ENCODE measurements at regions not wholly inside any gene's neighbourhood (a gene's known extent, or its start where the extent isn't known, plus 50 kb on each side); places are given as distances from the start of the nearest gene placed in this dataset.
"Not testable (repeated sequence)": the region's sequence is repeated elsewhere in the genome, so short reads cannot be mapped to it uniquely, and the experiment has no call there.

- no peak for DNase-seq
Observed at GRCh38 chrX:114077773-114078172, 506.1 kb upstream of the HTR2C start.

DNA sequence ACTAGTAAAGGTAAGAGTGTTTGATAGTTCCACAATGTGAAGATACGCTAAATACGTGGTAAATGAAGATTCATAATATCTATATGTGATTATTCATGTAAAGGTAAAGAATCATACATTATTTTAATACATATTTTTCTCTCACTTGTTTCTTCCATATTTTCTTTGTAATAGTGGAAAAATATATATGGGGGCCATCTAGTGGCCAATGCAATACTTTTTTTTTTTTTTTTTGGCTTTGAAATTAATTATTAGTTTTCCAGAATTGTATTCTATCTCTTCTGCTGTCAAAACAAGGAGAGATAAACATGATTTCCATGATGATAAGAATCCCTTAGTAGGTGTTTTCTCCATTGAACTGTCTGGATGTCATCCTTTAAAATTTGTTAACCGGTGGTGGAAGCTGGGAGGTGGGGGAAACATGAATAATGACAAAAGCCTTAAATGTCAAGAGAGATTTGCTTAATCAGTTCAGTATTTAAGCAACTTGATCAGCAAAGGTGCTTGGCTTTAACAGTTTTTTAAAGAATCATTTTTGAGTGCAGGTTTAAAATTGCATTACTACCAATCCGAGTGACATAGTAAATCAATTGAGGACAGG is 508.7 kb upstream of the HTR2C start:
- DNase-seq = no peak

DNA sequence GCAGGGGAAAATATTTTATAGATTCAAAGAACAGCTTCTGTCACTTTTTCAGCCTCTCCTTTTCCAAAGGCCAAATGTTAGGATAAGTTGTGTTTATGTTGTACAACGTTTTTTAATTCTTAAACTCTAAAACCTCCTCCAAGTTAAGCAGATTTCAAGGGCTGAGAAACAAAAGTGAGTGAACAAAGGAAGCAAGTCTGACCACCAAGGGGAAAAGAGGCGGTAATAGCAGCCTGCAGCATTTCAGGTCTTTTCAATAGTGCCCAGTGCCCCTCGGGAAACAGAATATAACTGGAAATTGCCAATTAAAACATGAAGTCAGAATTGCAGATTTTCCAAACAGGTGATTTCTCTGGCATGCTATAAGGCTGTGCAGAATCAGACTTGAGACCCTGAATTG is 510.0 kb upstream of the HTR2C start:
- no peak for DNase-seq

GRCh38 chrX:114071412-114071811 is 512.5 kb upstream of the HTR2C start:
- DNase-seq = no peak

DNA sequence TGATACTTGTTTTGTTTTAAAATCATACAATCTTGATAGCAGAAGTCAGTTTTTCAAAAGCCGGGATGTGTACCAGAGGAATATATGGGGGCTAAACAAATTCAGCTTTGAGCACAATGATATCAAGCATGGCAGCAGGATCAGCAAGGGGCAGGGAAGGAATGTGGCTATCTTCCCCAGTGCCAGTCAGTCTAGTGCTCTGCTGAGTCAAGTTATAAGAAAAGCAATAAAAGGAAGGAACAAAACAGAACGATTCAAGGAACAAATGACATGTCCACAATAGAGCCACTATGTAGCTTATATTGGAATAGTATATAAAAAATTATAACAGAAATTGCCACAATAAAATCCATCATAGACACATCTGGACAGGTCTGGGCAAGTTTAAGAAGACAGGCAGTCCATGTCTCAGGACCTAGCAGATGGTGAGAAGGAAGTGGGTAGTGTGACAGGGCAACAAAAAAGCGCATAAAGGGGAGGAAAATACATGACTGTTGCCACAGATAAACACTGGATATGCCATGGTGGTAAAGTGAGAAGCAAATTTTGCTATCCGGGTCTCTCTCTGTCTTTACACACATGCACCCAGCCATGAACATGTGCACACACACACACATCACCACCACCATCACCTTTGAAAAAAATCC is 518.2 kb upstream of the HTR2C start:
- DNase-seq = no peak

GRCh38 chrX:114061226-114061625 is 522.7 kb upstream of the HTR2C start:
- no peak for DNase-seq

- DNase-seq = no peak
Observed at GRCh38 chrX:114058988-114059418, 524.9 kb upstream of the HTR2C start.

- not testable (repeated sequence) for DNase-seq
Observed at GRCh38 chrX:114057422-114057821, 526.5 kb upstream of the HTR2C start.

DNA sequence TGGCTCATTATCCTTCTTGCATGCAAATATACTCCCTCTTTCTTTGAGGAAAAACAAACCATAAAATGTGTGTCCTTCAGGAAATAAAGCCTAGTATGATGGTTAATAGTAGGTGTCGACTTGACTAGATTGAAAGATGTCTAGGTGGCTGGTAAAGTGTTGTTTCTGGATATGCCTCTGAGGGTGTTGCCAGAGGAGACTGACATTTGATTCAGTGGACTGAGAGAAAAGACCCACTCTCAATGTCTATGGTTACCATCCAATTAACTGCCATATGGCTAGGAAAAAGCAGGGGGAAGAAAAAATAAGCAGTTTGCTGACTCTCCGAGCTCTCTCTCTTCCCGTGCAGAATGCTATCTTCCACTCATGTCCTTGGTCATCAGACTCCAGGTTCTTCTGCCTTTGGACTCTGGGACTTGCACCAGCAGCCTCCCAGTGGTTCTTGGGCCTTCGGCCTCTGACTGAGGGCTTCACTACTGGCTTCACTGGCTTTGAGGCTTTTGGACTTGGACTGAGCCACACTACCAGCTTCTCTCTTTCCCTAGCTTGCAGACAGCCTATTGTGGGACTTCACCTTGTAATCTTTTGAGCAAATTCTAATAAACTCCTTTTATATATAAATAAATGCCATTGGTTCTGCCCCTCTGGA is 532.1 kb upstream of the HTR2C start:
- no peak for DNase-seq

GRCh38 chrX:114050075-114050796 is 533.6 kb upstream of the HTR2C start:
- DNase-seq = no peak

GRCh38 chrX:114049063-114049462 is 534.8 kb upstream of the HTR2C start:
- DNase-seq = no peak

GRCh38 chrX:114047558-114047957 is 536.3 kb upstream of the HTR2C start:
- no peak for DNase-seq

GRCh38 chrX:114046695-114047279 is 537.1 kb upstream of the HTR2C start:
- no peak for DNase-seq

DNA sequence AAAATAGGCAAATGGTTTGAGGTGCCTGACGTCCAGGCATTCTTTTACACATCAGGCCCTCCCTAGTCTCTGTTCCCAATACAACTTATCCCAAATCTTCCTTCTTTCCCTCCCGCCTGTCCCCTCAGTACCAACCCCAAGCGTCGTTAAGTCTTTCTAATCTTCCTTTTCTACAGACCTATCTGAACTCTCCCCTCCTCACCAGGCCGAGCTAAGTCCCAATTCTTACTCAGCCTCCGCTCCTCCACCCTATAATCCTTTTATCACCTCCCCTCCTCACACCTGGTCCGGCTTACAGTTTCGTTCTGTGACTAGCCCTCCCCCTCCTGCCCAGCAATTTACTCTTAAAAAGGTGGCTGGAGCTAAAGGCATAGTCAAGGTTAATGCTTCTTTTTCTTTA is 542.4 kb upstream of the HTR2C start:
- DNase-seq = not testable (repeated sequence)

DNA sequence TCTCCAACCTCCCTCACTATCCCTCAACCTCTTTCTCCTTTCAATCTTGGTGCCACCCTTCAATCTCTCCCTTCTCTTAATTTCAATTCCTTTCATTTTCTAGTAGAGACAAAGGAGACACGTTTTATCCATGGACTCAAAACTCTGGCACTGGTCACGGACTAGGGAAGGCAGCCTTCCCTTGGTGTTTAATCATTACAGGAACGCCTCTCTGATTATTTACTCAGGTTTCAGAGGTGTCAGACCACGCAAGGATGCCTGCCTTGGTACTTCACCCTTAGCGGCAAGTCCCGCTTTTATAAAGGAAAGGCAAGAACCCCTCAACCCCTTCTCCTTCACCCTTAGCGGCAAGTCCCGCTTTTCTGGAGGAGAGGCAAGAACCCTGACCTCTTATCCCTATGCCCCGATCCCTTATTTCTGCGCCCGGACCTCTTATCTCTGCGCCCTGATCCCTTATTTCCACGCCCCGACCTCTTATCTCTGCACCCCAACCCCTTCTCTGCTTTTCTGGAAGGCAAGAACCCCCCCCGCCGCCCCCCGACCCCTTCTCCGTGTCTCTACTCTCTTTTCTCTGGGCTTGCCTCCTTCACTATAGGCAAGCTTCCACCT is 543.1 kb upstream of the HTR2C start:
- DNase-seq = not testable (repeated sequence)

DNA sequence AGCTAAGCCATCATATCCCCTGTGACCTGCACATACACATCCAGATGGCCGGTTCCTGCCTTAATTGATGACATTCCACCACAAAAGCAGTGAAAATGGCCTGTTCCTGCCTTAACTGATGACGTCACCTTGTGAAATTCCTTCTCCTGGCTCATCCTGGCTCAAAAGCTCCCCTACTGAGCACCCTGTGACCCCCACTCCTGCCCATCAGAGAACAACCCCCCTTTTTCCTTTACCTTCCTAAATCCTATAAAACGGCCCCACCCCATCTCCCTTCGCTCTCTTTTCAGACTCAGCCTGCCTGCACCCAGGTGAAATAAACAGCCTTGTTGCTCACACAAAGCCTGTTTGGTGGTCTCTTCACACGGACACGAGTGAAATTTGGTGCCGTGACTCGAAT is 543.8 kb upstream of the HTR2C start:
- not testable (repeated sequence) for DNase-seq

DNA sequence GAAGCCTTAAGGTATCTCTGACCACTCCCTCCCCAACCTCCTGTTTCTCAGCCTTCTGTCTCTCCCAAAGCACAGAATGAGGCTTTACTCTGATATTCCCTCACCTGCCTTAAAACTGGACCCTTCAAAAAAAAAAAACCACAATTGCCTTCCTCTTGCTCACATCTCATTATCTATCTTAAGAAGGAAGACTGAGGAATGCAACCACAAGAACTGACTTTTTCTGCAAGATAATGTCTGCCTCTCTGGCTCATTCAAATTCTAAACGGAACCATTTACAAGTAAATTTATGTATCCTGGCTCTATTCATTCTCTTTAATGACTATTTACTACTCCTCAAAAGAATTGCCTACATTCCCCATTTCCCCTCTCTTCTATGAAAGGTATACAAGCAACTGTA is 545.5 kb upstream of the HTR2C start:
- DNase-seq = no peak

DNA sequence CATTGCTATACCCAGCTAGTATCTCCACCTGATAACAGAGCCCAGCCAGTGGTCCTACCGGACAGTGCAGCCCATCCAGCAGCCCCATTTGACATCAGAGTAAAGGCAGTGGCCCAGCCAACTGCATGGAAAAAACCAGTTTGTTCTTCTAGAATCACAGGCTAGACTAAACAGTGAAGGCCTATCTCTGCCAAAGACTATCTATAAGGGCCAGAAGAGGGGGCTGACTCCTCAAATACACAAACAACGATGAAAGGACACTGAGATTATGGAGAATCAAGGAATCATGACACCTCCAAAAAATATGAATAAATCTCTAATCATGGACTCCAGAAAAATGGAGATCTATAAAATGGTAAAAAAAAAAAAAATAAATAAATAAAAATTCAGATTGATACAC is 546.4 kb upstream of the HTR2C start:
- DNase-seq = no peak

DNA sequence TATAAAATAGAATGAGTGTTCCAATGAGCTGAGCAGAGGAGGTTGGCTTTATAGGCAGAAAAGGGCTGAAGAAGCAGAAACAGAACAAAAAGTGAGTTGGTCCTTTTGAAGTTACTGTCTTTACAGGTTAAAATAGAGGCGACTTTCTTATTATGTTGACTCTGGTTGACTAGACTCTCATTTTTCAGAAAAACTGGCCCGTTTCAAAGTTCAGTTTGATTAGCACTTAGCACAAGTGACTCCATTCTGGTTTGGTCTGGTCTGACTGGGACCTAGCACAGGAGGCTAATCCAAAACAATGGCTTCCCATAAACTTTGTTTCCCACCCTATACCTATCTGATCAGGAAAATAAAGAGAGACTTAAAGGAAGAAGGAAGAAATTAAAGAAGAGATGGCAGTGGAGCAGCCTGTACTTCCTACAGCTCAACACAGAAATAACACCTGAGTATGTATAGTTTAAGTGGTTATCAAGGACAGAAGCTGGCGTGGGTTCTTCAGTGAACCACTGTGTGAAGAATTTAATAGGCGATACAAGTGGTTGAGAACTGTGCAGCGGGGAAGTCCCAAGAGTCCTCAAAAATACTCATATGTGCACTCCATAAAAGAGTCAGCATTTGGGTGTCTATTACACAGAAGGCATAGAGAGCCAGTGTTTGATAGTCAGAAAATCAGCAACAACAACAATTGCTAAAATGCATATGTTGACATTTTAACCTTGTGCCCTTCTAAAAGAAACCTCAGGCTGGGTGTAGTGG is 554.8 kb upstream of the HTR2C start:
- no peak for DNase-seq

- DNase-seq = no peak
Observed at GRCh38 chrX:114017086-114017485, 566.8 kb upstream of the HTR2C start.

DNA sequence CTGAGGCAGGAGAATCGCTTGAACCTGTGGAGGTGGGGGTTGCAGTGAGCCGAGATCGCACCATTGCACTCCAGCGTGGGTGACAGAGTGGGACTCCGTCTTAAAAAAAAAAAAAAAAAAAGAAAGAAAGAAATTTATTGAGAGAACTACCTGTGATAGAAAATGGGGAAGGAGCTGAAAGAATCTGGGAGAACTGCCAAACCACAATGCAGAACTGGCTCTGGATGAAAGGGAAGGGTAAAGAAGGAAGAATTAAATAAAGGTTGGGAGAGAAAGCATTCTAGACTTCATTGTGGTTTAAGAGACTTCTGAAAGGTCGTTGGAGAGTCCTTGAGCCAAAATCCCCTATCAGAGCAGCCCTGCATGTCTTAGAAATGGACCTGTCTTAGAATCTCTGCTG is 567.9 kb upstream of the HTR2C start:
- no peak for DNase-seq

GRCh38 chrX:114006664-114007063 is 577.2 kb upstream of the HTR2C start:
- DNase-seq = no peak

Measured in DMS79 treated with DMSO at 0.1 percent for 48 hours (cell line).